K562 (cell line): ENCODE measurements at regions not wholly inside any gene's neighbourhood (a gene's known extent, or its start where the extent isn't known, plus 50 kb on each side); places are given as distances from the start of the nearest gene placed in this dataset.

Experiments
- ATAC-seq: fragments of 200-7000 bp; cut with Tn5 transposase; 3 replicates; pipeline ENCODE4 v1.9.1; 2020; ENCODE audit warnings: moderate library complexity
- BruUV-seq: library from RNA; stranded (reverse); fragments of 400-500 nt; replicated peaks from 2 replicates; lab custom pipeline; 2021; lab: Mats Ljungman, UMichigan
- CTCF ChIA-PET: fragments of 300-600 bp; formaldehyde crosslinking; extraction: SDS; loops from one replicate; lab custom pipeline; 2021; ENCODE audit warnings: low intra/inter-chr PET ratio; lab: Yijun Ruan, JAX
- POLR2A ChIA-PET: fragments of 300-600, 350-650 bp; sonication (Branson Sonifier 250); formaldehyde crosslinking; extraction: SDS; loops from one replicate; lab custom pipeline; 2021; ENCODE audit warnings: antibody characterized with exemption, inconsistent platforms; lab: Yijun Ruan, JAX
- DNase-seq, 4 experiments: peaks; one replicate each; pipeline versions ENCODE4 v3.0.0 to v3.0.0-alpha.2; 2011 to 2018; ENCODE audit warnings: low spot score in 3 of 4, mixed read lengths in 3 of 4; ENCODE audit errors: extremely low read depth in 1 of 4
- FAIRE-seq: peaks from 2 replicates; lab custom pipeline; 2011; peaks lifted over from hg19 to GRCh38; lab: Jason Lieb, UNC
- H2AFZ ChIP-seq: 2 replicates; pipeline ENCODE4 v1.6.0; 2011; ENCODE audit warnings: low read depth, low read length, control low read depth, inconsistent platforms
- H3K27ac ChIP-seq: fragments of 200-600 bp; 3 replicates; pipeline ENCODE4 v1.8.0; 2011; ENCODE audit warnings: low read depth, mild to moderate bottlenecking, control low read depth, inconsistent platforms, low read length, moderate library complexity, mixed read lengths; ENCODE audit errors: extremely low read depth
- H3K27me3 ChIP-seq, 2 experiments: fragments of 300-600 bp in 1 of 2; 2 replicates in 1 of 2; 3 replicates in 1 of 2; pipeline versions ENCODE4 v1.6.0 to v1.8.0; 2011; ENCODE audit warnings: inconsistent platforms in 2 of 2, low read length in 2 of 2, mild to moderate bottlenecking in 1 of 2, mixed read lengths in 1 of 2, moderate library complexity in 1 of 2; ENCODE audit not compliant: control insufficient read depth in 2 of 2, insufficient read depth in 2 of 2
- H3K36me3 ChIP-seq: fragments of 300-600 bp; 3 replicates; pipeline ENCODE4 v1.8.0; 2011; ENCODE audit warnings: mild to moderate bottlenecking, low read length, inconsistent platforms; ENCODE audit not compliant: control insufficient read depth, insufficient read depth
- H3K4me1 ChIP-seq, 2 experiments: fragments of 200-600 bp in 1 of 2; replicated peaks in 1 of 2; 2 replicates in 1 of 2; 3 replicates in 1 of 2; pipeline versions ENCODE4 v1.5.1 to v1.8.0; 2011; ENCODE audit warnings: inconsistent platforms in 2 of 2, low read length in 2 of 2, mild to moderate bottlenecking in 1 of 2, mixed read lengths in 1 of 2, moderate library complexity in 1 of 2; ENCODE audit not compliant: control insufficient read depth in 2 of 2, insufficient read depth in 2 of 2
- H3K4me2 ChIP-seq: 2 replicates; pipeline ENCODE4 v1.6.1; 2011; ENCODE audit warnings: low read length, control low read depth, inconsistent platforms, mixed read lengths; ENCODE audit not compliant: insufficient read depth
- H3K4me3 ChIP-seq: fragments of 200-600 bp; sonication (generic), shearing (Covaris generic); 2 replicates; pipeline ENCODE4 v1.5.1; 2016; ENCODE audit warnings: control low read depth, inconsistent platforms
- H3K79me2 ChIP-seq: fragments of 200-600 bp; 3 replicates; pipeline ENCODE4 v1.8.0; 2011; ENCODE audit warnings: low read length, inconsistent platforms; ENCODE audit not compliant: control insufficient read depth, insufficient read depth
- H3K9ac ChIP-seq, 2 experiments: 2 replicates each; pipeline versions ENCODE4 v1.6.0 to v1.6.1; 2011; ENCODE audit warnings: low read depth in 2 of 2, low read length in 2 of 2, control low read depth in 1 of 2, inconsistent platforms in 1 of 2, mild to moderate bottlenecking in 1 of 2, mixed read lengths in 1 of 2; ENCODE audit not compliant: insufficient read depth in 1 of 2
- H3K9me1 ChIP-seq: one replicate; pipeline ENCODE4 v1.6.0; 2011; ENCODE audit warnings: inconsistent platforms, mild to moderate bottlenecking, low read length, moderate library complexity; ENCODE audit not compliant: control insufficient read depth, insufficient read depth
- H3K9me3 ChIP-seq: replicated peaks from 2 replicates; pipeline ENCODE4 v1.5.1; 2011; ENCODE audit warnings: low read depth, low read length, inconsistent platforms; ENCODE audit not compliant: control insufficient read depth, insufficient read depth
- H4K20me1 ChIP-seq: replicated peaks from 2 replicates; pipeline ENCODE4 v1.6.1; 2011; ENCODE audit warnings: low read length, inconsistent platforms, mixed read lengths; ENCODE audit not compliant: control insufficient read depth, insufficient read depth
- FOXA1 ChIP-seq: fragments of 450-650 bp; IDR thresholded peaks from 2 replicates; pipeline ENCODE4 v1.6.1; 2016; ENCODE audit warnings: mild to moderate bottlenecking, borderline replicate concordance
- FOXM1 ChIP-seq, 2 experiments: fragments of 450-650 bp in 1 of 2; sonication (generic) in 1 of 2; formaldehyde crosslinking in 1 of 2; IDR thresholded peaks; 2 replicates each; pipeline versions ENCODE4 v1.6.1 to v1.9.0; 2017 to 2022; ENCODE audit warnings: low read depth in 2 of 2, mild to moderate bottlenecking in 2 of 2, missing genetic modification reagents in 1 of 2, moderate library complexity in 1 of 2
- HBP1 ChIP-seq: fragments of 450-650 bp; formaldehyde crosslinking; IDR thresholded peaks from 2 replicates; pipeline ENCODE4 v1.4.0; 2022; ENCODE audit warnings: missing genetic modification characterization
- HLTF ChIP-seq: fragments of 450-650 bp; IDR thresholded peaks from 2 replicates; pipeline ENCODE4 v1.6.1; 2016
- HMG20B ChIP-seq: fragments of 250-450 bp; sonication (Bioruptor Pico); IDR thresholded peaks from 2 replicates; pipeline ENCODE4 v1.5.0; 2021; ENCODE audit warnings: mild to moderate bottlenecking
- POLR2AphosphoS2 ChIP-seq: IDR thresholded peaks from 2 replicates; pipeline ENCODE4 v1.6.1; 2012; ENCODE audit warnings: low read length, improper control_type of control experiment
- POLR2B ChIP-seq: fragments of 450-650 bp; IDR thresholded peaks from 2 replicates; pipeline ENCODE4 v1.6.1; 2018; ENCODE audit warnings: low read depth; ENCODE audit not compliant: partially characterized antibody
- PTBP1 ChIP-seq: fragments of 200-400 bp; formaldehyde crosslinking; IDR thresholded peaks from 2 replicates; pipeline ENCODE4 v1.6.1; 2017; ENCODE audit warnings: low read depth, low read length
- RAD51 ChIP-seq: fragments of 450-650 bp; IDR thresholded peaks from 2 replicates; pipeline ENCODE4 v1.7.1; 2016; ENCODE audit warnings: low read depth, mild to moderate bottlenecking, borderline replicate concordance
- STAT5A ChIP-seq: IDR thresholded peaks from 2 replicates; pipeline ENCODE4 v1.6.1; 2012; ENCODE audit warnings: low read length, inconsistent platforms, borderline replicate concordance
- STAT6 ChIP-seq: sonication (generic); formaldehyde crosslinking; IDR thresholded peaks from 2 replicates; pipeline ENCODE4 v1.8.1; 2023; ENCODE audit warnings: mild to moderate bottlenecking, missing genetic modification reagents
- TCF3 ChIP-seq: sonication (generic); formaldehyde crosslinking; IDR thresholded peaks from 2 replicates; pipeline ENCODE4 v1.4.0; 2020; ENCODE audit warnings: mild to moderate bottlenecking, missing genetic modification reagents
- THRAP3 ChIP-seq: fragments of 450-650 bp; IDR thresholded peaks from 2 replicates; pipeline ENCODE4 v1.6.1; 2016; ENCODE audit warnings: mild to moderate bottlenecking, inconsistent platforms, borderline replicate concordance
- ZBTB26 ChIP-seq: fragments of 450-650 bp; formaldehyde crosslinking; IDR thresholded peaks from 2 replicates; pipeline ENCODE4 v1.4.0; 2022; ENCODE audit warnings: missing genetic modification characterization
- ZFP91 ChIP-seq: sonication (generic); formaldehyde crosslinking; IDR thresholded peaks from 2 replicates; pipeline ENCODE4 v1.8.0; 2022; ENCODE audit warnings: mild to moderate bottlenecking, missing genetic modification reagents
- ZNF121 ChIP-seq: sonication (generic); formaldehyde crosslinking; conservative IDR thresholded peaks from 2 replicates; pipeline ENCODE4 v1.8.0; 2022; ENCODE audit warnings: missing genetic modification reagents
- WGBS: fragments of 100-300 bp; shearing (Covaris generic); methylation state at CpG from one replicate; pipeline ENCODE4 v1.1.6; 2016; ENCODE audit warnings: low coverage, mixed read lengths; ENCODE audit not compliant: insufficient coverage; ENCODE audit errors: missing lambda C conversion rate; 5-methylcytosine and 5-hydroxymethylcytosine counted together
- in situ Hi-C: fragments of 300-500 bp; cut with MboI; formaldehyde crosslinking; loops from 4 replicates; pipeline ENCODE4 v1.15.0; 2018; ENCODE audit warnings: inconsistent platforms, mixed read lengths
- intact Hi-C: fragments of 100-400 bp; cut with micrococcal nuclease; formaldehyde crosslinking; loops from 2 replicates; pipeline ENCODE4 v1.14.2; 2022

GRCh38 chr3:106327696-106328025, 458.8 kb upstream of the CBLB start:
- POLR2A ChIA-PET: no interaction called here
- Histone ChIP-seq H3K27me3 (no peaks in the 10 kb centered on the region), H3K9ac (no peak overlapping the region), H3K4me2 (no peak overlapping the region), H3K79me2 (no peaks in the 10 kb centered on the region), H3K4me1 (no peaks in the 10 kb centered on the region), H3K36me3 (no peaks in the 10 kb centered on the region)
- BruUV-seq: no TSS peak
- DNase-seq (no peak), FAIRE-seq (no peak)
- intact Hi-C loops: no loop called here
- no peak for TF ChIP-seq FOXA1
- TF ChIP-seq HLTF: no peak
- no peak for TF ChIP-seq STAT6 (CRISPR knock-in tag)
- no peak for TF ChIP-seq HBP1 (CRISPR knock-in tag)
- TF ChIP-seq ZNF121 (CRISPR knock-in tag): no peak
- no peak for TF ChIP-seq ZFP91 (CRISPR knock-in tag)
- no peak for TF ChIP-seq RAD51
- no peak for TF ChIP-seq POLR2B
- TF ChIP-seq STAT5A: no peak
- TF ChIP-seq POLR2AphosphoS2: no peak
- no peak for TF ChIP-seq PTBP1
- no peak for TF ChIP-seq HMG20B (CRISPR knock-in tag)
- no peak for TF ChIP-seq TCF3 (CRISPR knock-in tag)
- TF ChIP-seq THRAP3: no peak
- no peak for TF ChIP-seq FOXM1 (IDR thresholded peaks at IDR 0.05; ENCODE audit: low read depth)
- TF ChIP-seq FOXM1 (CRISPR knock-in tag; IDR thresholded peaks at IDR 0.05; ENCODE audit: low read depth): no peak
- TF ChIP-seq ZBTB26: no peak
- TF ChIP-seq, all 486 proteins: peak for 0
- no peak for ATAC-seq
- in situ Hi-C loops: no loop called here
- H4K20me1 ChIP-seq: no peaks in the 10 kb centered on the region
- 0% methylated on average over 1 of the region's 1 CpG for WGBS
- CTCF ChIA-PET: no interaction called here
- H3K9me1 ChIP-seq: no peaks in the 10 kb centered on the region
- no peaks in the 10 kb centered on the region for H3K9me3 ChIP-seq
- no peak overlapping the region for H3K4me3 ChIP-seq
- no peak overlapping the region for H2AFZ ChIP-seq
- no peak overlapping the region for H3K27ac ChIP-seq
